ENCODE measurements at regions not wholly inside any gene's neighbourhood (a gene's known extent, or its start where the extent isn't known, plus 50 kb on each side); places are given as distances from the start of the nearest gene placed in this dataset.

- 63 to 66% methylated on average over 3 of the region's 3 CpGs for WGBS, 2 donors
- intact Hi-C loops (cut with DNase I): no loop called here
- TF ChIP-seq POLR2A (IDR thresholded peaks at IDR 0.05): no peak
- TF ChIP-seq CTCF (IDR thresholded peaks at IDR 0.05): no peak
- H3K9me3 ChIP-seq: no peaks in the 10 kb centered on the region
- DNase-seq: no peak
- H3K4me1 ChIP-seq: peaks cover 0 to 23% (median 3%) of the 10 kb centered on the region in 3 donors
- no peak overlapping the region for H3K27ac ChIP-seq
- H3K4me3 ChIP-seq: no peak overlapping the region
- no peaks in the 10 kb centered on the region for H3K36me3 ChIP-seq
- H3K27me3 ChIP-seq: no peaks in the 10 kb centered on the region
Measured at GRCh38 chr6:147735924-147736323, 227.4 kb downstream of the SAMD5 start.

DNA sequence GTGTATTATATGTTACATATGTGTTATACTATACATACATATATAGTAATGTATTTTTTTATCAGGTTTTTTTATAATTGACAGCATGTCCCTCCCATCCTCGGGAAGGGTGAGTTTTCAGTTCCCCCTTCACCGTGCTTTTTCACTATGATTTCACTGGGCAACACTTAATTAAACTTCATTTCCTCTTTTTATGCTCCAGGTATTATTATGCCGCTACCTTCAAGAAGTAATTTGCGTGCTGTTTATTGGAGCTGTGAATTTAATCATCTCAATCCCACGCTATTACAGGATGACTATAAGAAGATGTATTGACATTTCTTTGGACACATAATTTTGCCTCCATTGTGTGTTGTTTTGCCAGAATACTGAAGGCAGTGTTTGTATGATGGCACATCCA lies 228.6 kb downstream of the SAMD5 start:
- Histone ChIP-seq H3K4me1 (peaks cover 0 to 27% (median 3%) of the 10 kb centered on the region in 3 donors), H3K27me3 (no peaks in the 10 kb centered on the region), H3K4me3 (no peak overlapping the region), H3K36me3 (no peaks in the 10 kb centered on the region), H3K27ac (no peak overlapping the region), H3K9me3 (no peaks in the 10 kb centered on the region)
- no peak for DNase-seq
- TF ChIP-seq CTCF (IDR thresholded peaks at IDR 0.05) (no peak), POLR2A (IDR thresholded peaks at IDR 0.05) (no peak)
- intact Hi-C loops (cut with DNase I): no loop called here
- 79 to 87% methylated on average over 5 of the region's 5 CpGs for WGBS, 2 donors

DNA sequence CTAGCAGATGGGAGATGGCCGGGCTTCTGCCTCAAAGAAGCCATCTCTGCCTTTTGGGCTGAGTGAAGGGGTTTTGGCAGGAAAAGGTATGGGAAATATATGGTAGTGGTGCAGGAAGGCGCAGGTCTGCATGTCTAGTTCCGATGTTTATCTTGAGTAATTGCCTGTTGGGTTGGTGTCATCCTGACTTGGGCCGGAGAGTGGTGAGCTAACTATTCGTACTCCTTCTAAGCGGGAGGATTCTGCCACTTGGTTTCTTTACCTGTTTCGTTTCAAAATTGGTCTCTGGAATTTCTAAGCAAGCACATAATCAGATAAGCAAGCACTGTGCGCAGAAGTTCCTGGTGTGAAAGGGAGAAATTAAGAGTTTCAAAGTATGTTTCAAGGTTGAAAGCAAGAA lies 229.6 kb downstream of the SAMD5 start:
- no peak for TF ChIP-seq CTCF (IDR thresholded peaks at IDR 0.05)
- TF ChIP-seq POLR2A (IDR thresholded peaks at IDR 0.05): no peak
- Histone ChIP-seq H3K4me1 (peaks cover 0 to 27% (median 3%) of the 10 kb centered on the region in 3 donors), H3K36me3 (no peaks in the 10 kb centered on the region), H3K27ac (no peak overlapping the region), H3K27me3 (no peaks in the 10 kb centered on the region), H3K9me3 (no peaks in the 10 kb centered on the region), H3K4me3 (no peak overlapping the region)
- DNase-seq: no peak
- 50 to 53% methylated on average over 8 of the region's 8 CpGs for WGBS, 2 donors
- intact Hi-C loops (cut with DNase I): no loop called here

GRCh38 chr6:147738516-147739162 lies 230.1 kb downstream of the SAMD5 start:
- Histone ChIP-seq H3K36me3 (no peaks in the 10 kb centered on the region), H3K27ac (no peak overlapping the region)
- 5 to 6% methylated on average over 3 of the region's 3 CpGs for WGBS, 2 donors

DNA sequence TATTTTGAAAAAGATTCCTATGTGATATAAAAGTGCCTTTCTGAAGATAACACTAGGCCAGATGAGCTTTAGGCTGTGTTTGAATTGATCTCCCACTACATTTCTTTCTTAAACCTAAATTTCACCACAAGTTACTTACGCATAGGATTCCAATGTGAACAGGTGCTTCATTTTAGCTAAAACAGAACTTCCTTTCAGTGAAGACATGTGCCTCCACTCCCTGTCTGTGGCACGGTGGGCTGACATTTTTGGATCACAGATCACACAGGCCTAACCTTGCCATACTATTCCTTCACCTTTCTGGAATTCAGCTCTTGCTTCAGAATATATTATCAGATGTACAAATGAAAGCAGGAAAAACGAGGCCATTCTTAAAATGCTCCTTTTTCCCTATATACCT lies 231.8 kb downstream of the SAMD5 start:
- Histone ChIP-seq H3K36me3 (no peaks in the 10 kb centered on the region), H3K27me3 (no peaks in the 10 kb centered on the region), H3K4me1 (peaks cover 0 to 27% (median 3%) of the 10 kb centered on the region in 3 donors), H3K4me3 (no peak overlapping the region), H3K27ac (no peak overlapping the region), H3K9me3 (no peaks in the 10 kb centered on the region)
- 67 to 84% methylated on average over 3 of the region's 3 CpGs for WGBS, 2 donors
- TF ChIP-seq POLR2A (IDR thresholded peaks at IDR 0.05) (no peak), CTCF (IDR thresholded peaks at IDR 0.05) (no peak)
- intact Hi-C loops (cut with DNase I): no loop called here
- no peak for DNase-seq

More at GRCh38 chr6:147738516-147739162, 230.1 kb downstream of the SAMD5 start:
- H3K4me1 ChIP-seq: peaks cover 0 to 27% (median 3%) of the 10 kb centered on the region in 3 donors
- TF ChIP-seq CTCF (IDR thresholded peaks at IDR 0.05) (no peak), POLR2A (IDR thresholded peaks at IDR 0.05) (no peak)
- intact Hi-C loops (cut with DNase I): no loop called here
- no peak overlapping the region for H3K4me3 ChIP-seq
- DNase-seq: no peak
- H3K9me3 ChIP-seq: no peaks in the 10 kb centered on the region
- no peaks in the 10 kb centered on the region for H3K27me3 ChIP-seq

Data from esophagus squamous epithelium (tissue), 5 donors.